GM12878 (cell line): ENCODE measurements at regions not wholly inside any gene's neighbourhood (a gene's known extent, or its start where the extent isn't known, plus 50 kb on each side); places are given as distances from the start of the nearest gene placed in this dataset.
"Not testable (repeated sequence)": the region's sequence is repeated elsewhere in the genome, so short reads cannot be mapped to it uniquely, and the experiment has no call there.

ENCODE experiments used
- ATAC-seq: fragments of 200-7000 bp; cut with Tn5 transposase; 3 replicates; pipeline ENCODE4 v1.9.1; 2020; ENCODE audit warnings: mild to moderate bottlenecking, moderate library complexity
- BruUV-seq: library from RNA; stranded (reverse); fragments of 400-500 nt; replicated peaks from 2 replicates; lab custom pipeline; 2021; lab: Mats Ljungman, UMichigan
- CTCF ChIA-PET: fragments of 300-600 bp; sonication (Branson Sonifier 250); formaldehyde crosslinking; extraction: SDS; loops from one replicate; lab custom pipeline; 2021; ENCODE audit warnings: inconsistent platforms; lab: Yijun Ruan, JAX
- POLR2A ChIA-PET: fragments of 350-600 bp; formaldehyde crosslinking; extraction: SDS; loops from one replicate; lab custom pipeline; 2021; ENCODE audit warnings: inconsistent platforms; lab: Charles Lee
- RAD21 ChIA-PET: fragments of 300-600 bp; sonication (Branson Sonifier 250); formaldehyde crosslinking; loops from one replicate; lab custom pipeline; 2023; ENCODE audit warnings: antibody characterized with exemption; ENCODE audit not compliant: unreplicated experiment; lab: Charles Lee
- SMC1A ChIA-PET: fragments of 300-600 bp; sonication (Branson Sonifier 250); formaldehyde crosslinking; loops from one replicate; lab custom pipeline; 2023; ENCODE audit not compliant: unreplicated experiment, uncharacterized antibody; lab: Charles Lee
- DNase-seq: peaks from one replicate; pipeline ENCODE4 v3.0.0-alpha.2; 2011; ENCODE audit warnings: low read depth, low spot score
- FAIRE-seq: peaks from 3 replicates; lab custom pipeline; 2011; peaks lifted over from hg19 to GRCh38; lab: Jason Lieb, UNC
- H2AFZ ChIP-seq: 2 replicates; pipeline ENCODE4 v1.6.0; 2011; ENCODE audit warnings: low read depth, low read length, control low read depth; ENCODE audit not compliant: control insufficient read depth
- H3K27ac ChIP-seq: 2 replicates; pipeline ENCODE4 v1.5.1; 2011; ENCODE audit warnings: control low read depth; ENCODE audit not compliant: control insufficient read depth, insufficient read depth
- H3K27me3 ChIP-seq, 2 experiments: replicated peaks in 1 of 2; 2 replicates each; pipeline versions ENCODE4 v1.6.0 to v1.6.1; 2011; ENCODE audit warnings: low read length in 1 of 2; ENCODE audit not compliant: control insufficient read depth in 2 of 2, insufficient read depth in 2 of 2
- H3K36me3 ChIP-seq, 2 experiments: 2 replicates each; pipeline ENCODE4 v1.5.1; 2011; ENCODE audit warnings: low read length in 1 of 2; ENCODE audit not compliant: control insufficient read depth in 2 of 2, insufficient read depth in 2 of 2
- H3K4me1 ChIP-seq: 2 replicates; pipeline ENCODE4 v1.6.1; 2011; ENCODE audit warnings: mild to moderate bottlenecking, low read length, moderate library complexity, mixed read lengths; ENCODE audit not compliant: control insufficient read depth, insufficient read depth
- H3K4me2 ChIP-seq: 2 replicates; pipeline ENCODE4 v1.6.0; 2011; ENCODE audit warnings: control low read depth; ENCODE audit not compliant: control insufficient read depth, insufficient read depth
- H3K4me3 ChIP-seq: fragments of 200-600 bp; sonication (generic); 2 replicates; pipeline ENCODE4 v1.5.1; 2016
- H3K79me2 ChIP-seq: 2 replicates; pipeline ENCODE4 v1.6.0; 2011; ENCODE audit warnings: low read length; ENCODE audit not compliant: control insufficient read depth, insufficient read depth
- H3K9ac ChIP-seq: 2 replicates; pipeline ENCODE4 v1.8.0; 2011; ENCODE audit warnings: low read length, control low read depth, mixed read lengths; ENCODE audit not compliant: control insufficient read depth, insufficient read depth
- H3K9me3 ChIP-seq: replicated peaks from 3 replicates; pipeline ENCODE4 v1.5.1; 2011; ENCODE audit warnings: mild to moderate bottlenecking, low read length; ENCODE audit not compliant: control insufficient read depth, insufficient read depth
- H4K20me1 ChIP-seq: 2 replicates; pipeline ENCODE4 v1.6.0; 2011; ENCODE audit not compliant: control insufficient read depth, insufficient read depth
- ETV6 ChIP-seq, 2 experiments: fragments of 450-650 bp in 1 of 2; IDR thresholded peaks in 1 of 2; conservative IDR thresholded peaks in 1 of 2; 2 replicates each; pipeline ENCODE4 v1.6.1; 2014; ENCODE audit warnings: antibody characterized with exemption in 1 of 2, borderline replicate concordance in 1 of 2, low read depth in 1 of 2, mild to moderate bottlenecking in 1 of 2, moderate library complexity in 1 of 2
- PKNOX1 ChIP-seq: fragments of 450-650 bp; IDR thresholded peaks from 2 replicates; pipeline ENCODE4 v1.6.1; 2016; ENCODE audit warnings: mild to moderate bottlenecking
- WGBS: methylation state at CpG from one replicate; pipeline ENCODE4 v1.1.6; 2016; ENCODE audit warnings: low lambda C conversion rate; ENCODE audit not compliant: insufficient replicate concordance, insufficient coverage; ENCODE audit errors: missing lambda C conversion rate; 5-methylcytosine and 5-hydroxymethylcytosine counted together
- in situ Hi-C: fragments of 300-500 bp; cut with MboI; formaldehyde crosslinking; loops from 9 replicates; pipeline ENCODE4 v1.14.3; 2018; ENCODE audit warnings: mixed read lengths
- intact Hi-C: fragments of 100-400 bp; cut with micrococcal nuclease; formaldehyde crosslinking; loops from one replicate; pipeline ENCODE4 v1.14.2; 2022; ENCODE audit not compliant: unreplicated experiment

GRCh38 chr11:42819126-42819525 is 492.7 kb upstream of the API5 start:
- WGBS: 58% methylated on average over 3 of the region's 3 CpGs
- Histone ChIP-seq H3K36me3 (no peaks in the 10 kb centered on the region), H3K9ac (no peak overlapping the region), H4K20me1 (no peaks in the 10 kb centered on the region), H3K4me1 (no peaks in the 10 kb centered on the region), H2AFZ (no peak overlapping the region), H3K79me2 (no peaks in the 10 kb centered on the region), H3K4me2 (no peak overlapping the region), H3K27me3 (no peaks in the 10 kb centered on the region), H3K4me3 (no peak overlapping the region), H3K27ac (no peak overlapping the region), H3K9me3 (no peaks in the 10 kb centered on the region)
- intact Hi-C loops: no loop called here
- SMC1A ChIA-PET: interaction anchor here (1.0 to 4.4 kb wide), 10 partner anchors 10 to 130 kb away, joined by 3 to 23 read pairs (median 4); no protein-coding TSS in a partner anchor
- peak; percentile 66 for TF ChIP-seq PKNOX1
- TF ChIP-seq ETV6 (conservative IDR thresholded peaks at IDR 0.05 in 1 of 2, IDR thresholded peaks at IDR 0.05 in 1 of 2; ENCODE audit: borderline replicate concordance in 1 of 2, low read depth in 1 of 2): no peak
- in situ Hi-C loops: no loop called here
- POLR2A ChIA-PET: interaction anchor here (1.3 kb wide), 1 partner anchor 29 kb away, joined by 4 read pairs; no protein-coding TSS in a partner anchor
- ATAC-seq: no peak; the same call in 2 of the 3 replicates
- no TSS peak for BruUV-seq
- no peak for FAIRE-seq
- CTCF ChIA-PET: interaction anchor here (1.0 to 2.2 kb wide), 3 partner anchors 13 to 21 kb away, joined by 3 to 5 read pairs (median 4); no protein-coding TSS in a partner anchor
- DNase-seq: no peak
- RAD21 ChIA-PET: interaction anchor here (1.2 to 2.4 kb wide), 4 partner anchors 14 to 47 kb away, joined by 4 to 6 read pairs (median 4); no protein-coding TSS in a partner anchor

GRCh38 chr11:42822188-42822587 is 489.6 kb upstream of the API5 start:
- not testable (repeated sequence) for H3K4me1 ChIP-seq, FAIRE-seq

More at GRCh38 chr11:42822188-42822587, 489.6 kb upstream of the API5 start:
- H3K9ac ChIP-seq, intact Hi-C loops, H3K27ac ChIP-seq, DNase-seq, H3K4me2 ChIP-seq, H3K9me3 ChIP-seq, H3K79me2 ChIP-seq, H4K20me1 ChIP-seq, H3K4me3 ChIP-seq, ATAC-seq, H3K36me3 ChIP-seq, in situ Hi-C loops, BruUV-seq, H2AFZ ChIP-seq, H3K27me3 ChIP-seq, RAD21 ChIA-PET: not testable (repeated sequence)
- WGBS: 70% methylated on average over 6 of the region's 6 CpGs
- POLR2A ChIA-PET: interaction anchor here (1.3 kb wide), 1 partner anchor 10 kb away, joined by 3 read pairs; no protein-coding TSS in a partner anchor
- CTCF ChIA-PET: interaction anchor here (1.0 kb wide), 1 partner anchor 10 kb away, joined by 3 read pairs; no protein-coding TSS in a partner anchor
- SMC1A ChIA-PET: interaction anchor here (1.8 kb wide), 1 partner anchor 10 kb away, joined by 4 read pairs; no protein-coding TSS in a partner anchor
